CD1c-positive myeloid dendritic cell (primary cell): ENCODE measurements at regions not wholly inside any gene's neighbourhood (a gene's known extent, or its start where the extent isn't known, plus 50 kb on each side); places are given as distances from the start of the nearest gene placed in this dataset.

ENCODE experiments used
- DNase-seq: peaks from one replicate; pipeline ENCODE4 v3.0.0-alpha.2; 2016; ENCODE audit errors: extremely low spot score

GRCh38 chr12:115260762-115261675, 577.0 kb upstream of the TBX3 start:
- DNase-seq: no peak

- DNase-seq: no peak
Observed at GRCh38 chr12:115259968-115260747, 576.2 kb upstream of the TBX3 start.

- no peak for DNase-seq
Observed at GRCh38 chr12:115257791-115258190, 573.8 kb upstream of the TBX3 start.

GRCh38 chr12:115255962-115256361, 572.0 kb upstream of the TBX3 start:
- no peak for DNase-seq

GRCh38 chr12:115255257-115255656, 571.3 kb upstream of the TBX3 start:
- DNase-seq: no peak

- no peak for DNase-seq
Observed at GRCh38 chr12:115253049-115253448, 569.1 kb upstream of the TBX3 start.

GRCh38 chr12:115251727-115252126, 567.8 kb upstream of the TBX3 start:
- no peak for DNase-seq

GRCh38 chr12:115249671-115250278, 565.8 kb upstream of the TBX3 start:
- no peak for DNase-seq

GRCh38 chr12:115245020-115245419, 561.0 kb upstream of the TBX3 start:
- DNase-seq: no peak

- DNase-seq: no peak
Observed at GRCh38 chr12:115243933-115244628, 560.1 kb upstream of the TBX3 start.

GRCh38 chr12:115240251-115240650, 556.3 kb upstream of the TBX3 start:
- DNase-seq: no peak

GRCh38 chr12:115235880-115236279, 551.9 kb upstream of the TBX3 start:
- DNase-seq: no peak

- no peak for DNase-seq
Observed at GRCh38 chr12:115233891-115234543, 550.0 kb upstream of the TBX3 start.

- no peak for DNase-seq
Observed at GRCh38 chr12:115232455-115233156, 548.6 kb upstream of the TBX3 start.

- DNase-seq: no peak
Observed at GRCh38 chr12:115230606-115231005, 546.6 kb upstream of the TBX3 start.

- no peak for DNase-seq
Observed at GRCh38 chr12:115229517-115229916, 545.5 kb upstream of the TBX3 start.

GRCh38 chr12:115228434-115228833, 544.5 kb upstream of the TBX3 start:
- no peak for DNase-seq

- DNase-seq: no peak
Observed at GRCh38 chr12:115227137-115227615, 543.2 kb upstream of the TBX3 start.

GRCh38 chr12:115225845-115226244, 541.9 kb upstream of the TBX3 start:
- DNase-seq: no peak

- DNase-seq: no peak
Observed at GRCh38 chr12:115223991-115224390, 540.0 kb upstream of the TBX3 start.

GRCh38 chr12:115223322-115223721, 539.3 kb upstream of the TBX3 start:
- DNase-seq: no peak
